CD14-positive monocyte (primary cell): ENCODE measurements at regions not wholly inside any gene's neighbourhood (a gene's known extent, or its start where the extent isn't known, plus 50 kb on each side); places are given as distances from the start of the nearest gene placed in this dataset.

Experiments used
- DNase-seq, 3 donors: peaks; one replicate each; pipeline ENCODE4 v3.0.0-alpha.2; 2011 to 2022
- H2AFZ ChIP-seq: 2 replicates; pipeline ENCODE4 v1.6.0; 2012; ENCODE audit warnings: mild to moderate bottlenecking, low read depth, low read length, inconsistent platforms; ENCODE audit not compliant: insufficient read depth, poor library complexity, severe bottlenecking
- H3K27ac ChIP-seq, 2 donors: 1 replicate in 1 of 2; 2 replicates in 1 of 2; pipeline ENCODE4 v1.5.1; 2012 to 2013; ENCODE audit warnings: low read length in 2 of 2, control low read depth in 1 of 2, inconsistent platforms in 1 of 2, low read depth in 1 of 2, mild to moderate bottlenecking in 1 of 2
- H3K27me3 ChIP-seq, 2 donors: one replicate each; pipeline versions ENCODE4 v1.6.0 to v1.6.1; 2011 to 2013; ENCODE audit warnings: low read length in 2 of 2; ENCODE audit not compliant: control insufficient read depth in 2 of 2, insufficient read depth in 2 of 2
- H3K36me3 ChIP-seq, 2 donors: replicated peaks in 1 of 2; 1 replicate in 1 of 2; 2 replicates in 1 of 2; pipeline versions ENCODE4 v1.5.1 to v1.6.1; 2012 to 2013; ENCODE audit warnings: low read length in 2 of 2, control low read depth in 1 of 2, inconsistent platforms in 1 of 2, mild to moderate bottlenecking in 1 of 2; ENCODE audit not compliant: insufficient read depth in 2 of 2, control insufficient read depth in 1 of 2
- H3K4me1 ChIP-seq, 2 donors: 1 replicate in 1 of 2; 2 replicates in 1 of 2; pipeline versions ENCODE4 v1.5.1 to v1.6.1; 2012 to 2013; ENCODE audit warnings: low read length in 2 of 2, control low read depth in 1 of 2, inconsistent platforms in 1 of 2, mild to moderate bottlenecking in 1 of 2, moderate library complexity in 1 of 2; ENCODE audit not compliant: insufficient read depth in 2 of 2, control insufficient read depth in 1 of 2
- H3K4me2 ChIP-seq: replicated peaks from 2 replicates; pipeline ENCODE3; 2012; ENCODE audit warnings: low read length, moderate library complexity, mild to moderate bottlenecking; ENCODE audit not compliant: poor library complexity, severe bottlenecking; ENCODE audit errors: extremely low read depth
- H3K4me3 ChIP-seq, 3 experiments: fragments of 200-600 bp in 1 of 3; sonication (generic) in 1 of 3; replicated peaks in 1 of 3; 1 replicate in 2 of 3; 2 replicates in 1 of 3; pipeline ENCODE4 v1.5.1; 2011 to 2013; ENCODE audit warnings: low read length in 3 of 3, mild to moderate bottlenecking in 3 of 3, control low read depth in 2 of 3, low read depth in 2 of 3, inconsistent platforms in 1 of 3, moderate library complexity in 1 of 3
- H3K79me2 ChIP-seq: 2 replicates; pipeline ENCODE4 v1.6.0; 2012; ENCODE audit warnings: mild to moderate bottlenecking, control low read depth, inconsistent platforms, low read length, moderate library complexity; ENCODE audit not compliant: insufficient read depth
- H3K9ac ChIP-seq: 2 replicates; pipeline ENCODE4 v1.6.0; 2017; ENCODE audit warnings: low read length, mild to moderate bottlenecking; ENCODE audit not compliant: insufficient read depth, poor library complexity, severe bottlenecking
- H3K9me3 ChIP-seq, 2 donors: replicated peaks in 1 of 2; 1 replicate in 1 of 2; 2 replicates in 1 of 2; pipeline versions ENCODE4 v1.5.1 to v1.6.1; 2012 to 2013; ENCODE audit warnings: low read length in 2 of 2, control low read depth in 1 of 2; ENCODE audit not compliant: control insufficient read depth in 1 of 2, insufficient read depth in 1 of 2
- H4K20me1 ChIP-seq: 2 replicates; pipeline ENCODE4 v1.6.0; 2012; ENCODE audit warnings: mild to moderate bottlenecking, low read length, control low read depth, moderate library complexity; ENCODE audit not compliant: insufficient read depth
- H3K27ac Mint-ChIP-seq, 7 donors: one replicate each; pipeline ENCODE4 v1.8.0; 2020; ENCODE audit warnings: mild to moderate bottlenecking in 7 of 7, mixed read lengths in 7 of 7, moderate library complexity in 6 of 7, inconsistent platforms in 2 of 7
- H3K27me3 Mint-ChIP-seq, 3 donors: one replicate each; pipeline ENCODE4 v1.8.0; 2021 to 2022; ENCODE audit warnings: low read depth in 3 of 3, mild to moderate bottlenecking in 3 of 3, mixed read lengths in 3 of 3, moderate library complexity in 3 of 3, inconsistent platforms in 1 of 3
- H3K36me3 Mint-ChIP-seq, 2 donors: one replicate each; pipeline ENCODE4 v1.8.0; 2020; ENCODE audit warnings: mixed read lengths in 2 of 2, inconsistent platforms in 1 of 2, mild to moderate bottlenecking in 1 of 2
- H3K4me1 Mint-ChIP-seq: one replicate; pipeline ENCODE4 v1.8.0; 2020; ENCODE audit warnings: mild to moderate bottlenecking, mixed read lengths
- H3K4me3 Mint-ChIP-seq, 2 donors: one replicate each; pipeline ENCODE4 v1.8.0; 2020; ENCODE audit warnings: mild to moderate bottlenecking in 2 of 2, mixed read lengths in 2 of 2, moderate library complexity in 1 of 2
- H3K9me3 Mint-ChIP-seq, 7 donors: one replicate each; pipeline ENCODE4 v1.8.0; 2020 to 2022; ENCODE audit warnings: mixed read lengths in 7 of 7, mild to moderate bottlenecking in 6 of 7, moderate library complexity in 6 of 7, inconsistent platforms in 2 of 7
- CTCF ChIP-seq: fragments of 200-600 bp; IDR thresholded peaks from one replicate; pipeline ENCODE4 v1.8.0; 2022; ENCODE audit warnings: antibody characterized with exemption, mild to moderate bottlenecking
- WGBS: methylation state at CpG from one replicate; pipeline ENCODE4 v1.1.5; 2013; ENCODE audit warnings: missing lambda C conversion rate; ENCODE audit not compliant: insufficient coverage; 5-methylcytosine and 5-hydroxymethylcytosine counted together
- intact Hi-C, 2 donors: fragments of 100-400 bp; cut with micrococcal nuclease; formaldehyde crosslinking; loops; one replicate each; pipeline versions ENCODE4 v1.15.0 to v1.15.1; 2023

GRCh38 chr2:147224070-147224469 lies 620.8 kb upstream of the ACVR2A start:
- WGBS: no CpG with 5 or more reads among the region's 2 CpGs
- Mint-ChIP-seq H3K9me3 (peaks cover 4 to 18% (median 12%) of the 10 kb centered on the region in 7 donors), H3K4me3 (no peak overlapping the region), H3K27ac (no peak overlapping the region), H3K27me3 (peaks cover 0 to 2% (median 0%) of the 10 kb centered on the region in 3 donors), H3K4me1 (no peaks in the 10 kb centered on the region), H3K36me3 (no peaks in the 10 kb centered on the region)
- no peaks in the 10 kb centered on the region for H3K4me1 ChIP-seq
- H3K9me3 ChIP-seq: peaks cover 23 to 26% of the 10 kb centered on the region in 2 donors
- DNase-seq: no peak
- H2AFZ ChIP-seq: no peak overlapping the region
- H3K9ac ChIP-seq: no peak overlapping the region
- no peaks in the 10 kb centered on the region for H3K79me2 ChIP-seq
- no peak overlapping the region for H3K4me3 ChIP-seq
- TF ChIP-seq CTCF: no peak
- H3K27ac ChIP-seq: no peak overlapping the region
- intact Hi-C loops: no loop called here
- no peaks in the 10 kb centered on the region for H3K27me3 ChIP-seq
- no peak overlapping the region for H3K4me2 ChIP-seq
- H4K20me1 ChIP-seq: no peaks in the 10 kb centered on the region
- no peaks in the 10 kb centered on the region for H3K36me3 ChIP-seq

DNA sequence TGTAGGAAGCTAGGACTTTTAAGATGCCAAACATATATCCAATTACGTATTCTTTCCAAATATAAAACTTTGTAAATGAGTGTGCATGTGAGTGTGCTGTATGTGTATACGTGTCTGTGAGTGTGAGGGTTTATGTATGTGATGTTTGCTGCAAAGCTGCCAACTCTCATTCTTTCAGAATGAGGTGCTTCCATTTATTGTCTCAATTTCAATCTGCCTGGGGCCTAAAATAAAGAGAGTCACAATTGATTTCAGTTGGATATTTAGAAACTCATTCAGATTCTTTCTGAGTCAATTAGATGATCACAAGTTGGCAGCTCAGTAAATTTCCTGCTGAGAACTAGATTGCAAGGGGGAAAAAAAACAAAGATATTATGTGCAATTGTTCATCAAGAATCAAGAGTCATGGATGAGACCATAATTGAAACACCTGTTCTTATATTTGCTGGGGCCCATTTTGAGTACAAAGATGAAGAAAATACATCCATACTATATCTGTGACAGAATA lies 621.2 kb upstream of the ACVR2A start:
- no peak for DNase-seq
- H3K36me3 Mint-ChIP-seq: no peaks in the 10 kb centered on the region
- H3K36me3 ChIP-seq: no peaks in the 10 kb centered on the region
- H3K9ac ChIP-seq: no peak overlapping the region
- H3K27ac ChIP-seq: no peak overlapping the region
- H3K79me2 ChIP-seq: no peaks in the 10 kb centered on the region
- peaks cover 24 to 26% of the 10 kb centered on the region in 2 donors for H3K9me3 ChIP-seq
- intact Hi-C loops: no loop called here
- no peak overlapping the region for H3K4me3 ChIP-seq
- no peaks in the 10 kb centered on the region for H4K20me1 ChIP-seq
- no peaks in the 10 kb centered on the region for H3K27me3 ChIP-seq
- no peak overlapping the region for H3K4me3 Mint-ChIP-seq
- no peaks in the 10 kb centered on the region for H3K4me1 ChIP-seq
- no peaks in the 10 kb centered on the region for H3K4me1 Mint-ChIP-seq
- peaks cover 4 to 19% (median 11%) of the 10 kb centered on the region in 7 donors for H3K9me3 Mint-ChIP-seq
- WGBS: no CpG with 5 or more reads among the region's 2 CpGs
- H3K27ac Mint-ChIP-seq: no peak overlapping the region
- TF ChIP-seq CTCF: no peak
- no peaks in the 10 kb centered on the region for H3K27me3 Mint-ChIP-seq
- H3K4me2 ChIP-seq: no peak overlapping the region
- H2AFZ ChIP-seq: no peak overlapping the region
